NCI-H524 (cell line): ENCODE measurements at regions not wholly inside any gene's neighbourhood (a gene's known extent, or its start where the extent isn't known, plus 50 kb on each side); places are given as distances from the start of the nearest gene placed in this dataset.
"Not testable (repeated sequence)": the region's sequence is repeated elsewhere in the genome, so short reads cannot be mapped to it uniquely, and the experiment has no call there.

Experiments used
- DNase-seq, 2 experiments: peaks; one replicate each; lab custom pipeline; 2025; lab: John Stamatoyannopoulos, UW

- no peak for DNase-seq
Measured at GRCh38 chr11:41714101-41714500, 254.6 kb upstream of the LRRC4C start.

- no peak for DNase-seq
Measured at GRCh38 chr11:41716862-41717261, 257.4 kb upstream of the LRRC4C start.

GRCh38 chr11:41720761-41721160 lies 261.3 kb upstream of the LRRC4C start:
- no peak for DNase-seq

DNA sequence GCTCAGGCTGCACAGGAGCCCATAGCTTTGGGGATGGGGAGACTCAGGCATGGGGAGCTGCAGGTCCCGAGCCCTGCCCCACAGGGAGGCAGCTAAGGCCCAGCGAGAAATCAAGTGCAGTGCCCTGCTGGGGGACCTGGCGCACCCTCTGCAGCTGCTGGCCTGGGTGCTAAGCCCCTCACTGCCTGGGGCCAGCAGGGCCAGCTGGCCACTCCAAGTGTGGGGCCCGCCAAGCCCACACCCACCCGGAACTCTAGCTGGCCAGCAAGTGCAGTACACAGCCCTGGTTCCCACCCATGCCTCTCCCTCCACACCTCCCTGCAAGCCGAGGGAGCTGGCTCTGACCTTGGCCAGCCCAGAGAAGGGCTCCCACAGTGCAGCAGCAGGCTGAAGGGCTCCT lies 268.7 kb upstream of the LRRC4C start:
- DNase-seq: not testable (repeated sequence)

DNA sequence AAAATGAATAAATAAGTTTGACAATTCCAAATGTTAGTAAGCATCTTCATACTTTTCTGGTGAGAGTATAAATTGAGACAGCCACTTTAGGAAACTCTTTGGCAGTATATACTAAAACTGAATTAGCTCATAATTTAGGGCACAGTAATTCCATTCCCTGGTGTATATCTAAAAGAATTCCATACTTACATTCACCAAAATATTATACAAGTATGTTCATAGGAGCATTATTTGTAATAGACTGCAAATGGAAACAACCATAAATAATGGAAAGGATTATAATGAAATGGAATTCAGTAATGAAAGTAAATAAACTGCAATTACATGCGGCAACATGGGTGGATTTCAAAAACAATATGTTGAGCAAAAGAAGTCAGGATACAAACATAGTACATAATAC lies 315.8 kb upstream of the LRRC4C start:
- DNase-seq: no peak

DNA sequence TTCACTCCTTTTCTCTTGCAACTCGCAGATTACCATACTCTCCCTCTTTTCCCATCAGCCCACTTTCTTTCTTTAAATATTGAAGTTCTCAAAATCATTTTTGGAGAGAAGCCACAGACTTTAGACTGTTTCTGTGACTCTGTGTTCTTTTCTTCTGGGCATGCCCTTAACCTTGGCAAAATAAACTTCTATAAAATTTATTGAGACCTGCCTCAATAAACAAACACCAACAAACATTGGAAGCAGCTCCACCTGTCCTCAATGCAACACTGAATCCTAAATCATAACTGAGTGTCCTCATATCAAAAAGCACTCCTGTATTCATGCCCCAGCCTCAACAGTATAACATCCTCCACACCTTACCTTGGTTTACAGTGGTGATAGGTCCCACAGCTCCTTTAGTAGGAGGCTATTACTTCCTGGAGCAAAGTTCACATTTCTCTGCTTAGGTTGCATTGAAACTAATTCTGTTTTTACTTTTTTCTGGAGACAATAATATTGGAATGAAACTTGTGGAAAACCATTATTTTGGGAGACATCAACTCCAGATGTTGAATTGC lies 320.0 kb upstream of the LRRC4C start:
- no peak for DNase-seq

- DNase-seq: no peak
Measured at GRCh38 chr11:41781441-41781840, 322.0 kb upstream of the LRRC4C start.

DNA sequence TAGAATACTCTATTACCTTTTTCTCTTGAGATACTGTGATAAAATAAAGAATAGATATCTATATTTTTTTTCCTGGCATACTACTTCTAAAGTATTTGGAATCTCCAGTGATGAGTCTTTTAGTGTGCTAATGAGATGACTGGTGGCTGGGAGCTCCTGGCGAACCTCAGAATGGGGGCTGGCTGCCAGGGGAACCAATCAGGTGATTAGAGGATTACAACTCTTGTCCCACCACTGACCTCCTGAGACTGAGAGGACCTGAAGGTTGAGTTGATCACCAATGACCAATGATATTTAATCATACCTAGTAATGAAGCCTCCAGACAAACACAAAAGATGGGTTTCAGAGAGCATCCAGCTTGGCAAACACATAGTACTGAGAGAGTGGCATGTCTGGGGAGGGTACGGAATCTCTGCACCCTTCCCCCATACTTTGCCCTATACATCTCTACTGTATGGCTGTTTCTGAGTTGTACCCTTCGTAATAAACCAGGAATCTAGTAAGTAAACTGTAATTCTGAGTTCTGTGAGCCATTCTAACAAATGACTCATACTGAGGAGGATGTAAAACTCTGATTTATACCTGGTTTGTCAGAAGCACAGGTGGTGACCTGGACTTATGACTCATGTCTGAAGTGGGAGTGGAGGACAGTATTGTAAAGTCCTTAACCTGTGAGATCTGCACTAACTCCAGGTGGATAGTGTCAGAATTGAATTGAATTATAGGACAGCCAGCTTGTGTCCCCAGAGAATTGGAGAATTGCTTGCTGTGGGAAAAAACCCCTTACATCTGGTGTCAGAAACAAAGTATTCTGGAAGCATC lies 325.3 kb upstream of the LRRC4C start:
- no peak for DNase-seq

- no peak for DNase-seq
Measured at GRCh38 chr11:41786087-41786486, 326.6 kb upstream of the LRRC4C start.

DNA sequence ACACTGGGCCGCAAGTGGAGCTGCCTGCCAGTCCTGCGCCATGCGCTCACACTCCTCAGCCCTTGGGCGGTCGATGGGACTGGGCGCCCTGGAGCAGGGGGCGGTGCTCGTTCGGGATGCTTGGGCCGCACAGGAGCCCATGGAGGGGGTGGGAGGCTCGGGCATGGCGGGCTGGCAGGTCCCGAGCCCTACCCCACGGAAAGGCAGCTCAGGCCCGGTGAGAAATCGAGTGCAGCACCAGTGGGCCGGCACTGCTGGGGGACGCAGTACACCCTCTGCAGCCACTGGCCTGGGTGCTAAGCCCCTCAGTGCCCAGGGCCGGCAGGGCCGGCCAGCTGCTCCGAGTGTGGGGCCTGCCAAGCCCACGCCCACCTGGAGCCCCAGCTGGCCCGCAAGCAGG lies 328.7 kb upstream of the LRRC4C start:
- DNase-seq: no peak

- DNase-seq: no peak
Measured at GRCh38 chr11:41789376-41789775, 329.9 kb upstream of the LRRC4C start.

DNA sequence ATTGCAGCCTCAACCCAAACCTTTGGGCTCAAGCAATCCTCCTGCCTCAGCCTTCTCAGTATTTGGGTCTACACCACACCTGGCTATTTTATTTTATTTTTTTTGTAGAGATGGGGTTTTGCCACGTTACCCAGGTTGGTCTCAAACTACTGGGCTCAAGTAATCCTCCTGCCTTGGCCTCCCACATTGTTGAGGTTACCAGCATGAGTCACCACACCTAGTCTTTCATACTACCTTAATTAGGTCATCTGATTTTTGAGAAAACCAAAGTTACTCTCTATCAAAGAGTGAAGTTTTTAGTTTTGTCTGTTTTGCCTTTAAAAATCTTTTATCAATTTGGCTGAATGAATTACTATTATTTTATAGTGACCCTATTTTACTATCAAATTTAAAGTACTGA lies 335.6 kb upstream of the LRRC4C start:
- no peak for DNase-seq

GRCh38 chr11:41799754-41800153 lies 340.3 kb upstream of the LRRC4C start:
- DNase-seq: no peak

DNA sequence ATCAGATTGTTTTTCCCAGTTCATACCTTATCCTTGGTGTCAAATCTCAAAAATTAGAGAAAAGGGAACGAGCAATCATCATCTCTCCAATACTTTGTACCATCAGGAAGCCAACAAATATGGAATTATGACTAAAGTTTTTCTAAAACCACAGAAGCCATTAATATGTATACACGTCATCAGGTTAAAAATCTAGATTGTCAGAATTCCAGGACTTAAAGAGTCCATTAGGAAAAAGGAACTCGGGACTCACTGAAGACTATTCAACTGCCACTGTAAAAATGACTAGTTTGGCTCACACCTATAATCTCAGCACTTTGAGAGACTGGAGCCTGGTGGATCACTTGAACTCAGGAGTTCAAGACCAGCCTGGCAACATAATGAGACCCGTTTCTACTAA lies 344.4 kb upstream of the LRRC4C start:
- DNase-seq: no peak

- no peak for DNase-seq
Measured at GRCh38 chr11:41816396-41816795, 356.9 kb upstream of the LRRC4C start.

- not testable (repeated sequence) for DNase-seq
Measured at GRCh38 chr11:41824287-41824686, 364.8 kb upstream of the LRRC4C start.

GRCh38 chr11:41826085-41826484 lies 366.6 kb upstream of the LRRC4C start:
- DNase-seq: no peak

DNA sequence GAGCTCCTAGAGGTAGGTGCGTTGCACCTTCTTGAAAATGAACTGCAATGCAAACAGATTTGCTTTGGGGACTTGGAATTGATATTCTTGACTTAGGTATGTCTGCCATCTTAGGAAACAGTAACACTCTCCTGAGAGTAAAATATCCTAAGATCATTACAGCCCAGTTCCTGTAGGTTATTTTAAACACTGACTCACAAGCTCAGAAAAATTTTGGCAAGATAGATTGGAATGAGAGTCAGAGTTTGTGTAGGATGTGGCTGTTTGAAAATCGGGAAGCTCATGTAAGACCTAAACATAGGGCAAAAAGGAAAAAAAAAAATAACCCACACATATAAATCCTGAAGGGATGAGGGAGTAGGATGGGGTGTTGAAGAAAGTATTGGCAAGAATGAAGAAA lies 377.0 kb upstream of the LRRC4C start:
- DNase-seq: no peak

DNA sequence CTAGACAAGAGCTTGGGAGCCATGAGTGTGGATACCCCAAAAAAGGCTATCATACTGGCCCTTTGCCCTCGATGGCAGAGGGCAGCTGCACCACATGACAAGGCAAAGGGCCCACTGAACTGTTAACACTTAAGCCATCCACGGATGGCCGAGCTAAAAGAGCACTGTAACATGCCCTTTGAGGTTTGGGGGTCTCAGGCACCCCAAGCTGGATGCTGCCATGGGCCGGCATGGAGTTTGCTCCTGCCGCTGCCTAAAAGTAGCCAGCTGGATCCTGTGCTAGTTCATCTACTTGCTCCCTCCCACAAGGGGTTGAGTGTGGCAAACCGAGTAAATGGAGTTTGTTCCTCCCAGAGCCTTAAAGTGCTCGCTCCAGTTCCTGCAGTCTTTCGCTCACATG lies 383.2 kb upstream of the LRRC4C start:
- no peak for DNase-seq

DNA sequence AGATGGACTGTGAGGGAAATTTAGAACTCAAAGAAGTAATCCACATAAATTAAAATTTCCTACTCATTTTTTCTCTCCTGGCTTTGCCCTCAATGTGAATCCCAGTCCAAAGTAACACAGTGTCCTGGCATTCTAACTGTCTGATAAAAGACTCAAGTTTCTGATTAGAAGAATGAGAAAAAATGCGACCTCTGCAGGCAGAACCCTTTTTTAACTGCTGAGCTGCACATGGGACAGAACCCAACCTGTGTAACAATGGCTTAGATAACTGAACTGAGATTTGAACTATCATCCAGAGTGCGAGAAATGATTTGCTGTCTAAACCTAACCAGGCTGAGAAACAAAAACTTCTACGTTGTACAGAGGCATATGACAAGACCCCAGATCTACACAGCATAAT lies 385.6 kb upstream of the LRRC4C start:
- no peak for DNase-seq

DNA sequence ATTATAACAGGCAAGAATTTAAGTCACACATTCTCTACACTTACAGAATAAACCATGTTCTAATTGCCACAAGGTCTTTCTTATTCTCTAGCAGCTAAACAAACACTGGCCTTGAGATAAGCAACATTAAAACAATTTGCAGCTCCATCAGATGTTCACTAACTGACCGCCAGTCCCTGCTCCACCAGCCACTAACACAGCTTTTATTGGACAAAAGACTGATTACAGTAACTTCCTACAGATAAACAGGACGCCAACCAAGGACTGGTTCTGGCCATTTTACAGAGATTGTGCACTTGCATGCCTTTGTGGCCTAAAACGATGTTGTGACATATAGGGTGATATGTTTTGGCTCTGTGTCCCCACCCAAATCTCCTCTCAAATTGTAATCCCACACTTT lies 388.9 kb upstream of the LRRC4C start:
- no peak for DNase-seq

DNA sequence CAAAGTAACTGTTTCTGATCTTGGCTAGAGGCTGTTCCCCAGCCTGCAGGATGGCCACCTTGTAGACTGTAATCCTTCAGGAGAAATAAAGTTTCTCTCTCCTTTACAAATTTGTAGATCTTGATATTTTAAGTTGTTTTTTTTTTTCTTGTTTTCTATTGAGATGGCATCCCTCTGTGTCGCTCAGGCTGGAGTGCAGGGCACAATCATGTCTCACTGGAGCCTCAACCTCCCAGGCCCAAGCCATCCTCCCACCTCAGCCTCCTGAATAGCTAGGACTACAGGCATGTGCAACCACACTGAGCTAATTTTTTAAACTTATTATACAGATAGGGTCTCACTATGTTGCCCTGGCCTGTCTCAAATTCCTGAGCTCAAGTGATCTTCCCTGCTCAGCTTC lies 389.8 kb upstream of the LRRC4C start:
- no peak for DNase-seq

DNA sequence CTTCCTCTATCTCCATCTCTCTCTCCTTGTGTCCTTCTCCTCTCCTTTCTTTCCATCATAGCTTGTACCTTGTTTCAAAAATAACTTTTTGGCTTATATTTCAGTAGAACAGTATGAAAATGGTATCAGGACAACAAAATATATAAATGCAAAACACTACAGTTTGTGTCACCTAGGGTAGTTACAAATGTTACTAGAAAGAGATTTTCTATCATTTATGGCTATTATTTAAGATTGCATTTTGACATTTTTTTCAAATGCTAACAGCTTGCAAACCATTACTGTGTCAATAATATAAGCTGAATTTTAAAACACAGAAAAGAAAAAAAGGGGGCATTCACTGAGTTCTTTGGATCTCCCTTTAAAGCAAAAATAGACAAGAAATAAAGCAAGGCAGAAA lies 392.3 kb upstream of the LRRC4C start:
- DNase-seq: no peak

DNA sequence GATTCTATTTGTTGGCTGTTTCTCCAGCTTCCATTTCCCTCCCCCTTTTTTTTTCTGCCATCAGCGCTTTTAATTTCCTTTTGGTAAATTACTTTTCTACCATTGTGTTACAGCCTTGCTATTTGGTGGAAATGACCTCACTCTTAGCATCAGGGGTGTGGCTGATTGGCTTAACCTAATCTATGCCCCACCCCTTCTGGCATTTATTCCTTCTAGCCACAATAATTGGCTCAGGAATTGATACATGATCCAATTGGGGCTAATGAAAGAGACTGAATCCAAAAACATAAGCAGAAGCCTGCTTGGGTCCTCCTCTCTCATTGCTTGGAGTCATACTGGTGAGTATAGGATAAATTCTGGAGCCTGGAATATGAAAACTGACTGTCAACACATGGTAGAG lies 402.4 kb upstream of the LRRC4C start:
- no peak for DNase-seq
